SKM-1 treated with dmso at 0.1 percent for 144 hours (cell line): ENCODE measurements at regions not wholly inside any gene's neighbourhood (a gene's known extent, or its start where the extent isn't known, plus 50 kb on each side); places are given as distances from the start of the nearest gene placed in this dataset.

Experiments used
- DNase-seq: peaks from one replicate; lab custom pipeline; 2025; ENCODE audit not compliant: unreplicated experiment; lab: John Stamatoyannopoulos, UW

GRCh38 chrX:69306063-69306404 lies 140.8 kb upstream of the PJA1 start:
- no peak for DNase-seq

- DNase-seq = no peak
Measured at GRCh38 chrX:69305333-69306062, 140.2 kb upstream of the PJA1 start.

GRCh38 chrX:69303231-69303630 lies 138.0 kb upstream of the PJA1 start:
- DNase-seq = no peak

- DNase-seq = no peak
Measured at GRCh38 chrX:69299951-69300714, 134.9 kb upstream of the PJA1 start.

- no peak for DNase-seq
Measured at GRCh38 chrX:69299285-69299684, 134.0 kb upstream of the PJA1 start.

- no peak for DNase-seq
Measured at GRCh38 chrX:69298466-69299140, 133.3 kb upstream of the PJA1 start.

- no peak for DNase-seq
Measured at GRCh38 chrX:69297506-69297905, 132.3 kb upstream of the PJA1 start.

GRCh38 chrX:69293776-69294601 lies 128.7 kb upstream of the PJA1 start:
- DNase-seq = no peak

GRCh38 chrX:69291116-69291515 lies 125.9 kb upstream of the PJA1 start:
- DNase-seq = no peak

GRCh38 chrX:69290292-69290691 lies 125.0 kb upstream of the PJA1 start:
- DNase-seq = no peak

GRCh38 chrX:69289793-69290123 lies 124.5 kb upstream of the PJA1 start:
- no peak for DNase-seq

- DNase-seq = no peak
Measured at GRCh38 chrX:69289046-69289792, 124.0 kb upstream of the PJA1 start.

GRCh38 chrX:69287095-69287494 lies 121.8 kb upstream of the PJA1 start:
- no peak for DNase-seq

- no peak for DNase-seq
Measured at GRCh38 chrX:69286565-69286906, 121.3 kb upstream of the PJA1 start.

GRCh38 chrX:69285881-69286564 lies 120.8 kb upstream of the PJA1 start:
- DNase-seq = no peak

GRCh38 chrX:69285401-69285877 lies 120.2 kb upstream of the PJA1 start:
- no peak for DNase-seq

- no peak for DNase-seq
Measured at GRCh38 chrX:69284491-69284890, 119.2 kb upstream of the PJA1 start.

GRCh38 chrX:69282893-69283690 lies 117.8 kb upstream of the PJA1 start:
- DNase-seq = no peak

- no peak for DNase-seq
Measured at GRCh38 chrX:69280933-69281332, 115.7 kb upstream of the PJA1 start.
